Activated CD8-positive, alpha-beta memory T cell treated with anti-CD3 and anti-CD28 coated beads for 48 hours (primary cell): ENCODE measurements at regions not wholly inside any gene's neighbourhood (a gene's known extent, or its start where the extent isn't known, plus 50 kb on each side); places are given as distances from the start of the nearest gene placed in this dataset.
"Not testable (repeated sequence)": the region's sequence is repeated elsewhere in the genome, so short reads cannot be mapped to it uniquely, and the experiment has no call there.

Source experiments
- DNase-seq, 3 experiments: peaks; one replicate each; pipeline ENCODE4 v3.0.0-alpha.2; 2020; ENCODE audit warnings: low read depth in 2 of 3, low spot score in 2 of 3

GRCh38 chr4:178937130-178937529 is 1494.9 kb upstream of the AGA start:
- DNase-seq = no peak

GRCh38 chr4:178941975-178942374 is 1499.7 kb upstream of the AGA start:
- no peak for DNase-seq

- no peak for DNase-seq
These were observed 1511.3 kb upstream of the AGA start for GRCh38 chr4:178953447-178954120.

GRCh38 chr4:178955614-178956013 is 1513.4 kb upstream of the AGA start:
- no peak for DNase-seq

GRCh38 chr4:178958725-178959440 is 1516.6 kb upstream of the AGA start:
- no peak for DNase-seq

GRCh38 chr4:178963446-178964045 is 1521.3 kb upstream of the AGA start:
- no peak for DNase-seq

GRCh38 chr4:178966644-178967043 is 1524.4 kb upstream of the AGA start:
- DNase-seq = no peak

- DNase-seq = no peak
These were observed 1528.3 kb upstream of the AGA start for GRCh38 chr4:178970433-178971140.

- no peak for DNase-seq
These were observed 1534.6 kb upstream of the AGA start for GRCh38 chr4:178976861-178977260.

- DNase-seq = no peak
These were observed 1551.1 kb upstream of the AGA start for GRCh38 chr4:178993306-178993705.

GRCh38 chr4:179001918-179002317 is 1559.7 kb upstream of the AGA start:
- no peak for DNase-seq

GRCh38 chr4:179007755-179008154 is 1565.5 kb upstream of the AGA start:
- DNase-seq = no peak

- no peak for DNase-seq
These were observed 1575.3 kb upstream of the AGA start for GRCh38 chr4:179017581-179017980.

GRCh38 chr4:179027569-179027968 is 1585.3 kb upstream of the AGA start:
- no peak for DNase-seq

GRCh38 chr4:179028321-179028720 is 1586.1 kb upstream of the AGA start:
- DNase-seq = no peak

GRCh38 chr4:179029683-179030082 is 1587.4 kb upstream of the AGA start:
- no peak for DNase-seq

GRCh38 chr4:179040259-179040658 is 1598.0 kb upstream of the AGA start:
- DNase-seq = no peak

- no peak for DNase-seq
These were observed 1606.7 kb upstream of the AGA start for GRCh38 chr4:179048839-179049453.

GRCh38 chr4:179051206-179051605 is 1609.0 kb upstream of the AGA start:
- no peak for DNase-seq

GRCh38 chr4:179059396-179059795 is 1617.2 kb upstream of the AGA start:
- no peak for DNase-seq

- DNase-seq = not testable (repeated sequence)
These were observed 1624.0 kb upstream of the AGA start for GRCh38 chr4:179066254-179066653.
